ENCODE measurements at regions not wholly inside any gene's neighbourhood (a gene's known extent, or its start where the extent isn't known, plus 50 kb on each side); places are given as distances from the start of the nearest gene placed in this dataset.

DNA sequence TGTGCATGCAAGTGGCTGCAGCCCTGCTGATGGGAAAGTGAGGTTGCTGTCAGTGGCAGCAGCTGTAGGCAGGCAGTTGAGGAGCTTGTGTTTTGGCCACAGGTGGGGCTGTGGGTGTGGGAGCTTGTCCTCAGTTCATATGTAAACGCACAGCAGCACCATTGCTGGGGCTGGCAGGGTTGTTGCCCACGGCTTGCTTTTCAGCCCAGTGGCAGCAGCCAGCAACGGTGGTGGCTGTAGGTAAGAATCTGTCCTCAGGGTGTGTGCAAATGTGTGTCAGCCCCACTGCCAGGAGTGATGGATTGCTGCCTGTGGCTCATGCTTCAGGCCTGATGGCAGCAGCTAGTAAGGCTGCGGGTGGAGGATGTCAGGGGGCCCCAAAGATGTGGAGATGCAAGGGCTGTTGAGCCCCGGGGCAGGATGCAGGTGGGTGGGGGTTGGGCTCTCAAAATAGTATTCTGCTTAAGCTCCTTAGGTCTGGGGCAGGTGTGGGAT, 141.3 kb upstream of the THUMPD2 start:
- TF ChIP-seq, protein P1, sequence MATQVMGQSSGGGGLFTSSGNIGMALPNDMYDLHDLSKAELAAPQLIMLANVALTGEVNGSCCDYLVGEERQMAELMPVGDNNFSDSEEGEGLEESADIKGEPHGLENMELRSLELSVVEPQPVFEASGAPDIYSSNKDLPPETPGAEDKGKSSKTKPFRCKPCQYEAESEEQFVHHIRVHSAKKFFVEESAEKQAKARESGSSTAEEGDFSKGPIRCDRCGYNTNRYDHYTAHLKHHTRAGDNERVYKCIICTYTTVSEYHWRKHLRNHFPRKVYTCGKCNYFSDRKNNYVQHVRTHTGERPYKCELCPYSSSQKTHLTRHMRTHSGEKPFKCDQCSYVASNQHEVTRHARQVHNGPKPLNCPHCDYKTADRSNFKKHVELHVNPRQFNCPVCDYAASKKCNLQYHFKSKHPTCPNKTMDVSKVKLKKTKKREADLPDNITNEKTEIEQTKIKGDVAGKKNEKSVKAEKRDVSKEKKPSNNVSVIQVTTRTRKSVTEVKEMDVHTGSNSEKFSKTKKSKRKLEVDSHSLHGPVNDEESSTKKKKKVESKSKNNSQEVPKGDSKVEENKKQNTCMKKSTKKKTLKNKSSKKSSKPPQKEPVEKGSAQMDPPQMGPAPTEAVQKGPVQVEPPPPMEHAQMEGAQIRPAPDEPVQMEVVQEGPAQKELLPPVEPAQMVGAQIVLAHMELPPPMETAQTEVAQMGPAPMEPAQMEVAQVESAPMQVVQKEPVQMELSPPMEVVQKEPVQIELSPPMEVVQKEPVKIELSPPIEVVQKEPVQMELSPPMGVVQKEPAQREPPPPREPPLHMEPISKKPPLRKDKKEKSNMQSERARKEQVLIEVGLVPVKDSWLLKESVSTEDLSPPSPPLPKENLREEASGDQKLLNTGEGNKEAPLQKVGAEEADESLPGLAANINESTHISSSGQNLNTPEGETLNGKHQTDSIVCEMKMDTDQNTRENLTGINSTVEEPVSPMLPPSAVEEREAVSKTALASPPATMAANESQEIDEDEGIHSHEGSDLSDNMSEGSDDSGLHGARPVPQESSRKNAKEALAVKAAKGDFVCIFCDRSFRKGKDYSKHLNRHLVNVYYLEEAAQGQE (IDR thresholded peaks at IDR 0.05; ENCODE audit: insufficient read depth in 1 of 2, low read depth in 2 of 2, low read length in 2 of 2): no peak

DNA sequence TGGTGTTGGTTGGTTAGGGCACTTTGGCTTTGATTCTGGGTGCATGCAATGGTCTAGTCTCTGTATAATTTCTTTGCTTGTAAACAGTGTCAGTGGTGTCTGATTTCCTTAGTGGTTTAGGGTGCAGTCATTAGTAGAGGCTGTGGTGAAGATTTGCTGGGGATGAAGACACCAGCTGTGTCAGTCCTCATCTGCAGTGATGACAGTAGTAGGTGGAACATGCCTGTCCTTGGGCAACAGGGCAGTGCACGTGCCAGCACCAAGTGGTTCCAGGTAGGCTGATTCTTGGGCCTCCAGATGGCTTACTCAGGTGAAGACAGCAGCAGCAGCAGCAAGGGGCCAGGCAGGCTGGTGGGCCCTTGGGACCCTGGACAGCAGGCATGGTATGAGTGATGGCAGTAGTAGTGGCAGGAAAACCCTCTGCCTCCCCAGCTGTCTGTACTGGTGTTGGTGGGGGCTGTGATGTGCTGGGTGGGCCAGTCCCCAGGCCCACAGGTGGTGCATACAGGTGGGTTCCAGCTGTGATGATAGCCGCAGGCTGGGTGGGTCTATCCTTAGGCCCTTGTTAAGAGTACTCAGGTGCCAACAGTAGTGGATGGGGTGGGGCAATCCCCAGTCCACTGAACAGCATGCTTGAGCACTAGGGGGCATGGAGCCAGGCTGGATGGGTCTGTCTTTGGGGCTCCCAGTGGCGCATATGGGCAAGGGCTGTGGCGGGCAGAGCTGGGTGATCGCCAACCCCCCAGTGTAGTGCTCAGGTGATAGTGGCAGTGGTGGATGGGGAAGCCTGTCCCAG, 140.7 kb upstream of the THUMPD2 start:
- TF ChIP-seq TAF1 (IDR thresholded peaks at IDR 0.05; ENCODE audit: borderline replicate concordance, insufficient read depth, low read length) (no peak), SIN3A (IDR thresholded peaks at IDR 0.05; ENCODE audit: borderline replicate concordance, insufficient read depth, low read length) (no peak), FOXP2 (optimal IDR thresholded peaks at IDR 0.05; ENCODE audit: borderline replicate concordance, extremely low read depth, extremely low read length, insufficient read depth) (no peak), POLR2AphosphoS5 (IDR thresholded peaks at IDR 0.05; ENCODE audit: low read depth, low read length) (no peak)
- TF ChIP-seq, protein P1 (IDR thresholded peaks at IDR 0.05; ENCODE audit: insufficient read depth in 1 of 2, low read depth in 2 of 2, low read length in 2 of 2): no peak

DNA sequence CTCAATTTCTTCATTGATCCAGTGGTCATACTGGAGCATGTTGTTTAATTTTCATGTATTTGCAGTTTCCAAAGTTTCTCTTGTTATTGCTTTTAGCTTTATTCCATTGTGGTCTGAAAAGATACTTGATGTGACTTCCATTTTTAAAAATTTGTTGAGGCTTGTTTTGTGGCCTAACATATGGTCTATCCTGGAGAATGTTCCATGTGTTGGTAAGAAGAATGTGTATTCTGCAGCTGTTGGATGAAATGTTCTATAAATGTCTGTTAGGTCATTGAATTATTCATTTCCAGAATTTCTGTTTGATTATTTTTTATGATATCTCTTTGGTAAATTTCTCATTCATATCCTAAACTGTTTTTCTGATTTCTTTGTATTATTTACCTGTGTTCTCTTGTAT, 139.8 kb upstream of the THUMPD2 start:
- TF ChIP-seq POLR2AphosphoS5 (IDR thresholded peaks at IDR 0.05; ENCODE audit: low read depth, low read length): no peak
- no peak for TF ChIP-seq TAF1 (IDR thresholded peaks at IDR 0.05; ENCODE audit: borderline replicate concordance, insufficient read depth, low read length)
- no peak for TF ChIP-seq SIN3A (IDR thresholded peaks at IDR 0.05; ENCODE audit: borderline replicate concordance, insufficient read depth, low read length)

DNA sequence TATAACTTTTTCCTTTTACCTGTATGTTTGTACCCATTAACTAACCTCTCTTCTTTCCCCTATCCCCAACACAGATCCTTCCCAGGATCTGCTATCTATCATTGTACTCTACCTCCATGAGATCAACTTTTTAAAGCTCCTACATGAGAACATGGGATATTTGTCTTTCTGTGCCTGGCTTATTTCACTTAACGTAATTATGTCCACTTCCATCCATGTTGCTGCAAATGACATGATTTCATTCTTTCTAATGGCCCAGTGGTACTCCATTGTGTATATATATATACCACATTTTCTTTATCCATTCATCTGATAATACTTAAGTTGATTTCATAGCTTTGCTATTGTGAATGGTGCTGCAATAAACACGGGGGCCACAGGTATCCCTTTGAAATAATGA, 135.9 kb upstream of the THUMPD2 start:
- TF ChIP-seq, protein P1 (IDR thresholded peaks at IDR 0.05; ENCODE audit: insufficient read depth in 1 of 2, low read depth in 2 of 2, low read length in 2 of 2): no peak
- no peak for TF ChIP-seq SIN3A (IDR thresholded peaks at IDR 0.05; ENCODE audit: borderline replicate concordance, insufficient read depth, low read length)
- TF ChIP-seq TAF1 (IDR thresholded peaks at IDR 0.05; ENCODE audit: borderline replicate concordance, insufficient read depth, low read length): no peak
- TF ChIP-seq POLR2AphosphoS5 (IDR thresholded peaks at IDR 0.05; ENCODE audit: low read depth, low read length): no peak
- no peak for TF ChIP-seq FOXP2 (optimal IDR thresholded peaks at IDR 0.05; ENCODE audit: borderline replicate concordance, extremely low read depth, extremely low read length, insufficient read depth)

DNA sequence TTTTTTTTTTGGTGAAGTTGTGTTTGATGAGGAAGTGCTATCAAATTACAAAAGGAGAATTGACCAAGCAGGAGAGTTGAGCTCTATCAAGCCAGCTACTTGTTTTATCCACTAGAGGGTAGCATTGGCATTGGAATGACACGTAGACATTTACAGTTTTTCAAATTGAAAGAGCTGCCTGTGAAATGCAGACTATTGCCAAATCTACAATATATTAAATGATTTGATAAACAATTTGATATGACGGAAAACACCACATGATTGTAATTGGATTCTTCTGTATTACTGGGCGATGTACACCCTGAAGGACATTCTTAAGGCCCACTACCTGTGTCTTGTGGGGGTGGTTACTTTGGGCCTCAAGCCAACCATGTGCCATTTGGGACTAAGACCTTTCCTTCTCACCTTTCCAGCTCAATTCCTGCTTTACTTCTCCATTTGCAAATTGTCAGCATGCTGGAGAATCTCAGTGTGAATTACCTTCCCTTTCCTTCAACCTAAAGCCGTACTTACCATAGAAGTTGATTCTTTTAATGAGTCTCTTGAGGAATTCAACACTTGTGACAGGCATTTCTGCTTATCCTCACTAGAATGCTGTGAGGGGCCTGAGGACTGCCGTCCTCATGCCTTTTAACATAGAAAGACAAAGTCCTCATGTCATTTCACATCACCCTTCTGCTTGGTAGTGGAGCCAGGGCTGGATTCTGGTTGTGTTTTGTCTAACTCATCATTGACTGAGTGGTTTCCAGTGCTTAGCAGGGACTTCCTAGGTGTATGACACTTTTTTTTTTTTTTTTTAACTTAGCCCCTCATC, 134.8 kb upstream of the THUMPD2 start:
- TF ChIP-seq FOXP2 (optimal IDR thresholded peaks at IDR 0.05; ENCODE audit: borderline replicate concordance, extremely low read depth, extremely low read length, insufficient read depth) (no peak), TAF1 (IDR thresholded peaks at IDR 0.05; ENCODE audit: borderline replicate concordance, insufficient read depth, low read length) (no peak), SIN3A (IDR thresholded peaks at IDR 0.05; ENCODE audit: borderline replicate concordance, insufficient read depth, low read length) (no peak), POLR2AphosphoS5 (IDR thresholded peaks at IDR 0.05; ENCODE audit: low read depth, low read length) (no peak)
- TF ChIP-seq, protein P1 (IDR thresholded peaks at IDR 0.05; ENCODE audit: insufficient read depth in 1 of 2, low read depth in 2 of 2, low read length in 2 of 2): no peak
